C4-2B (cell line): ENCODE measurements at regions not wholly inside any gene's neighbourhood (a gene's known extent, or its start where the extent isn't known, plus 50 kb on each side); places are given as distances from the start of the nearest gene placed in this dataset.

Experiments
- CTCF ChIP-seq: fragments of 450-650 bp; conservative IDR thresholded peaks from 2 replicates; pipeline ENCODE4 v1.5.1; 2017; ENCODE audit warnings: mild to moderate bottlenecking
- ZFX ChIP-seq: fragments of 450-650 bp; IDR thresholded peaks from 2 replicates; pipeline ENCODE4 v1.6.1; 2017

GRCh38 chr3:78277220-78277619 lies 1237.3 kb downstream of the ROBO2 start:
- TF ChIP-seq CTCF = no peak
- TF ChIP-seq ZFX = no peak
